Cerebellar cortex (tissue), 1 donor: ENCODE measurements at regions not wholly inside any gene's neighbourhood (a gene's known extent, or its start where the extent isn't known, plus 50 kb on each side); places are given as distances from the start of the nearest gene placed in this dataset.

Experiments used
- DNase-seq: peaks from one replicate; pipeline ENCODE4 v3.0.0-alpha.2; 2015; ENCODE audit warnings: low spot score

DNA sequence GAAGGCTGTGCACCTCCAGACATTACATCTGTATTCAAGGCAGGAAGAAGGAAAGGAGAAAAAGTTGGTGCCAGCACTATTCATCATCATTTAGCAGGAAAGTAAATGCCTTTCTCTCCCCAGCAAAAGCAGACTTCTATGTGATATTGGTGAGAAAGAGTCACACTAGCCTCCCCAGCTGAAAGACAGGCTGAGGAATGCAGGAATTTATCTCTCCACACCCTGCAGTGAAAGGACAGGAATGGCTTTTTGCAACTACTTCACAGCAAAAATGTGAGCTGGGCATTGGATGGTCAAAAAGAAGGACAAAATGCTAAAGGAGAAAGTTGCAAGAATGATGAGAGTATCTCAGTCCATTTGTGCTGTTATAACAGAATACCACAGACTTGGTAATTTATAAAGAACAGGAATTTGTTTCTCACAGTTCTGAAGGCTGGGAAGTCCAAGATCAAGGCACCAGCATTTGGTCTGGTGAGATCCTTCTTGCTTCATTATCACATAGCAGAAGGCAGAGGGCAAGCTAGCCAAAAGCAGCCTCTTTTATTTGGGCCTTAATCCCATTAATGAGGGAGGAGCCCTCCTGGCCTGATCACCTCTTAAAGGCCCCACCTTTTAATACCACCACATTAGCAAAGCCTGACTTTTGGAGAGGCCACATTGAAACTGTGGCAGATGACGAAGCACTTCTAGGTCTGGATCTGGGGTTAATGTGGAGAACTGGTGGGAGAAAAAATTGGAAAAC is 388.1 kb upstream of the SLC14A2 start:
- DNase-seq: no peak

DNA sequence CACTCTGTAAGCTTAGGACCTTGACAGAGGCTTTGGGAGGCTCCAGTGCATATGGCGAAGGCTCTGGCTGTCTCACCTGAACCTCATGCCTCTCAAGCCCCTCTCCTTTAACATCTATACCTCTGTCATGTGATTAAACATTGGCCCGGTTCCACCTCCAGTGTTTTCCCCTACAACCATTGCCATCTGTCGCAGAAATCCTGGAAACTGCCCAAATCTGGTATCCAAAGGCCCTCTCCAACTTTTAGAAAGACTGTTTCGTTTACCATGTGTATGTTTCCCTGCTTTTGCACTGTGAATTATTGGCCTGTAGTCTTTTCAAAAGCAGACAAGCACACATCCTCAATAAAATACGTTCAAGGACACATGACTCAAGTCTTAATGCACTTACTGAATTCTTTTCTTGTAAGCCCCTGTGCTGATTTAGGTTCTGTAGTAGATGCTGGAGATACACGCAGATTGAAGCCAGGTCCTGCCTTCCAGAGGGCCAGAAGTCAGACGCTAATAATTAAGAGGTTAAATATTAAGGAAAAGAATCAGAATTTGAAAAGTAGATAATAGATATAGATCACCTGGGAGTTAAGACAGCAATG is 386.4 kb upstream of the SLC14A2 start:
- DNase-seq: no peak

DNA sequence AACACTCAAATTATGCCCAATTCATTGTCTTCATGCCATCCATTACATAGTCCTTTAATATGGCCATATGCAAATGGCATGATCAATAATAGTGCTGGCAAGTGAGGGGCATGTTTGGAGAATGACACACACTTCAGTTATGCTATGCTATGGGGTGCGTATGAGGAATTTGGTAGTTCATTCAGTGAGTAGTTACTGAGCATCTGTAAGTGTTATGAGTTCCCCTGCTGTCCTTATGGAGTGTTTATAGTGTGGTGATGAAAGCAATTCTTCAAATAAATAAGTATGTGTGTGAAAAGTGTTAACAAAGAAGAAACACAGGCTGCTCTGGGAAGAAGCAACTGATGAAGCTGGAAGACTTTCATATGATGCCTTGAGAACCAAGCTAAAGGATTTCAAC is 383.7 kb upstream of the SLC14A2 start:
- no peak for DNase-seq

DNA sequence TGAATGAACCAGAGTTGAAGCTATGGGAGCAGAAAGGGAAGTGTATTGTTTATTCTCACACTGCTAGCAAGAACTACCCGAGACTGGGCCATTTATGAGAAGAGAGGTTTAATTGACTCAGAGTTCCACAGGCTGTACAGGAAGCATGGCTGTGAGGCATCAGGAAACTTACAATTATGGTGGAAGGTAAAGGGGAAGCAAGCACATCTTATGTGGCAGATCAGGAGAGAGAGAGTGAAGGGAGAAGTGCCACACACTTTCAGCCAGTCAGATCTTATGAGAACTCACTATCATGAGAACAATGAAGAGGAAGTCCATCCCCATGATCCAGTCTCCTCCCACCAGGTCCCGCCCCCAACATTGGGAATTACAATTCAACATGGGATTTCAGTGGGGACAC is 383.2 kb upstream of the SLC14A2 start:
- DNase-seq: no peak

DNA sequence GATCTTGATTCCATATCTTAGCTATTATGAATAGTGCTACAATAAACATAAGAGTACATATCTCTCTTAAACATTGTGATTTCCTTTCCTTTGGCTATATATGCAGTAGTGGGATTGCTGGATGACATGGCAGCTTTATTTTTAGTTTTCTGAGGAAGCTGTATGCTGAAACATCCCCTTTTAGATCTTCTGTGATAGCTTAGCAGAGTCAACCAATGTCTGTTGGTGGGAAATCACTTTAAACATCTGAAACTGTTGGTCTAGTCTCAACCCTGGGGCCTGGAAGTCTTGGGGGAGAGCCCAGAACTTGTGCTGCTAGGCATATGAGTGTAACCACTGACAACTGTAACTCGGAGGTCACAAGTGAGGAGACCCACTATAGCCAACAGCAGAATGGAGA is 378.6 kb upstream of the SLC14A2 start:
- DNase-seq: no peak

DNA sequence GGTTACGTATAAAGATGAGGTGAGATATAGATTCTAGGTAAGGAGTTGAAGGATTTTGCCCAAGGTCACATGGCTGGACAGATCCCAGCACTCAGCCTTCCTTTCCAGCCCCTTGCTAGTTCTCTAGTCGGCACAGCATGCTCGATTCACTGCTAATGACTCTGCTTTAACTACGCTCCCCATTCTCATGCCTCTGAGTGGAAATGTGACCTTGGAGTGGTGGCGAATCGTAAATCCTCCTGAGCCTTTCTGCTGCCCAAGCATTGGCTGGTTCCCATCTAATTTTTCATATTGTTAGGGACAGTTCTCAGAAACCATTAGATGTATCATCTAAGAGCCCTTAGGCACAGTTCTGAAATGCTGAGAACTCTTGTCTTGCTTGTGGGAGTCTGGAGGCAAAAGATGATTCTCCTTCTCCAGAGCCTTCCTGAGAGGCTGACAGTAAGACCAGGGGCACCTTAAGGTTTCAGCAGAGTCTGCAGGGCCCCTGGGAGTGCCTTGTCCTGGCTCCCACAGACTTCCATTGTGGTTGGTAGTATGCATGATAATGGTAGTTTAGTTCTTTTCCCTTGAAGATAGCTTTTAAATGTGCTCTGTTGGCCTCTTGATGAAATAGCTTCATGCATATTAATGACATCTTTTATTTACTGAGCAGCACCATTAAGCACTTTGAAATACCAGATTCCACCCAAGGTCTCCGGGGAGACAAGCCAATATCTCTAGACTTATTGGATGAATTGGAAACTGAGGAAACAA is 377.8 kb upstream of the SLC14A2 start:
- DNase-seq: no peak

DNA sequence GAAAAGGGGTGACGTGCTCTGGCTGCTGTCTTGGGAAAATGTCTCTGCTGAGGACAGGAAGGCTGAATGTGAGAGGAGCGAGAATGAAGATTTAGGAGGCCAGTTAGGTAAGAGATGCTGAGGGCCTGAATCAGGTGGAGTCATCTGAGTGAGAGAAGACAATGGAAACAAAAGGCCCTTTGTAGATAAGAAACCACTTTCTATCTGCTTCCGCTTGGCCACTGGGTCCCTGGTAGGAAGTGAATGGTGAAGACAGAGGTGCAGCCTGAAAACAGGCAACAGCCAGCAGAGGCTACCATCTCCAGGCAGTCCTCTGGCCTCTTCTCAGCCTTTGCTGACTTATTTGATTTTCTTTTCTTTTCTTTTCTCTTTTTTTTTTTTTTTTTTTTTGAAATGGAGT is 374.0 kb upstream of the SLC14A2 start:
- DNase-seq: no peak

DNA sequence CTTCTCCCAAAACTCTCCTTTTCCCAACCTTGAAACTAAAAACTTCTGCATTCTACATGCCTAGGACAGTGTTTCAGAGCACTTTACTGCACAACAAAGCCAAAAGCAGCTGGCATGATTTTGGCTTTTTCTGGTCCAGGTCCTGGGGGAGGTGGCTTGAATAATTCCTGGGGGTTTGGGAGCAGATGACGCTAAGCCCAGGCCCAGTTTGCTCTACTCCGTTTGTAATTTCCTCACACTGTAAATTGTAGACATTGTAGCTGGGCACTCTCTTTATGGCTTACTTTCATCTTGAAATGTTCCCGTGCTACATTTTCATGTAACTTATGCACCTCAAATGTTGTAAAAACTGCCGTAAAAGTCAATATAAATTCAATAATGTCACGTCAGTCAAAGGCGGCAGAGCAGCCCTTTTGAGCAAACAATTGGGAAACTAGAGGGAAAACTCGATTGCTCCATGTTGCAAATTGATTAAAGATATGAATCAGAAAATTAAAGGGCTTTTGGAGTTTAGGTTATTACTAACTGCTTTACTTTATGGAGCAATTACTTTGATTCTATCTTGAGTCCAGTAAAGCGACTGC is 373.2 kb upstream of the SLC14A2 start:
- DNase-seq: no peak

DNA sequence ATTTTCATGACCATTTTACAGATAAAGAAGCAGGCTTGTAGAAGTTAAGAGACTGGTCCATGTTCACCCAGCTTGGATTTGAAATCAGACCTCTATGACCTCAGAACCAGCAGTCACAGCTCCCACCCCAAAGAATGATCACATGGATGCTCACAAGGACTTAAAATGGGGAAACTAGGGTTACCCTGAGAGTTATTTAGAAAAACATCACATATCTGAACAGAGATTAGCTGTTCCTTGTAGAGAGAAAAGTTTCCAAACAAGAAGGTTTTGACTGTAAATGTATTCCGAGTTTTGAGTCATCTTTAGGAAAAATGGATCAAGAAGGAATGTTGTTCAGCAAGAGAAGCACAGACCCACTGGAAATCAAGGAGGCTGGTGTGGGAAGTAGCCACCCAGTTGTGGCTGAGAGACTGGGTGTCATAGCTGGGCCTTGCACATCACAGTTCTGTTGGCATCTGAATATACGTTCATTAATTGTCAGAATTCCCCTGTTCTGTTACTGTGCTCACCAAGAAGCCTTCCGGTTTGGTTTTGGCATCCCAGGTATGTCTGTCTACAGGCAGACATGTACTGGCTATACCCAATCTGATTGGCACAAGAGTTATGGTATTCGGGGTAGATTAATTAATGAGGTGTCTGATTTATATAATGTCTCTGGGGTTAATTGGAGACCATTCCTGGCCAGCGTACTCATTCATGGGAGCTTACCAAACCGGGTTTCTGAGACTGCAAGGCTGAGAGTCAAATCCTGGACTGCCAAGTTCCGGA is 371.8 kb upstream of the SLC14A2 start:
- DNase-seq: no peak

DNA sequence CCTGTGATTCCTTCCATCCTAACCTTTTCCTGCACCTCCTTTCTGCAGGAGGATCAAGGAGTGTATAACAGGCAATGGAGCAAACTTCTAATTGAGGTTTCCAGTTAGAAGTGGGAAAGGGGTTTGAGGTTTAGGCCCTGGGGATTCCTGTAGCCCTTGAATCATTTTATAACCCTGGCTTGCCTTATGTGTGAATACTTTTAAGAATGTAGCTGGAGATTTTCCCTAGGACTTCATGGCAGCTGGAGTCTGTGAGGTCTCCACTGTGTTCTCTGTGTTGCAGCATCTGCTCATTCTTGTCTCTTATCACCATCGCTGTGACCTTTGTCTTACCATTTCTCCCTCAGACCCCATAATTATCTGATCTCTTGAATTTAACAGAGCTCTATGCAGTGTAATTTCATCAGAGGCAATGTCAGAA is 370.2 kb upstream of the SLC14A2 start:
- no peak for DNase-seq

DNA sequence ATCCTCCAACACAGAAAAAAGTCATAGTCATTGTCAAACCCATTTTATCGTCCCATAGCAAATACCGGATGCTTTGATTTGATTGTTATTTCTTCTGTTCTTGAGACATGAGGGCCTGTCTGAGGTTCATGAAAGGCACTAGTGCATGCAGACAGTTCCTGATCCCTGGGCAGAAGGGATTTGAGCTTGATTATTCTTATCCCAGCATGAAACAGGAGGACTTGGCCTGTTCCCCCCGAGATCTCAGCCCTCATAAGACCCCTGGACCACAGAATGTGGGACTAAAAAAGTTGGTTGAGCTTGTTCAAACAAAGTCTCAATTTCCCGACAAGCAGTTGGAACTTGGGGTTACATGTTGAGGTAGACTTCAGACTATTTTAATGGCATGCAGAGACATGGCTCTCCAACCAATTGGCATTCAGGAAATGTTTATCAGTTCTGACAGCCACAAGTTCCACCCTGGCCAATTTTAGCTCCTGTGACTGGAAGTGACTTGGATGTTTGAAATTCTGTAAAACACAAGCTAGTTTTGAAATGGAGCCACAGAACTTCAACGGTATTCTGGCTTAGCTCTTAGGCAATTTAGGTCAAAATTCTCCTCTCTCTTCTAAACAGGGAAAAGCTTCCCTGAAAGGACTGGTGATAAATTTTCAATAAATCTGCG is 366.9 kb upstream of the SLC14A2 start:
- DNase-seq: no peak

DNA sequence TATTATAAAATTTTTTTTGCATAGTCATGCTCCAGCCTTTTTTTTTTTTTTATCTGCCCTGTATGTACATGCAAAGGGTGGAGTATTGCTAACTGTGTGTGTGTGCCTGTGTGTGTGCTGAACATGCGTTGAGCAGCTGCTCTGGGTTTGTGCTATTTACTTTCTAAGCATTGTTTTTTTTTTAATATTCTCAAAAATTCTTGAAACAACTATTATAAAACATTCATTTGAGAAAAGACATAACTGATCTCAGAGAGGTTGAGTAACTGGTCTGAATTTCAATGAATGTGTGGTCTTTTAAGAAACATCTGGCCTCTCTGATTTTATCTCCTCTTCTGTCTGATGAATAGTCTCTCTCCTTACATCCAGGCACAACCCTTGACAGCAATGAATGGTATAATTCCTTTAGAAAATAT is 366.0 kb upstream of the SLC14A2 start:
- no peak for DNase-seq

DNA sequence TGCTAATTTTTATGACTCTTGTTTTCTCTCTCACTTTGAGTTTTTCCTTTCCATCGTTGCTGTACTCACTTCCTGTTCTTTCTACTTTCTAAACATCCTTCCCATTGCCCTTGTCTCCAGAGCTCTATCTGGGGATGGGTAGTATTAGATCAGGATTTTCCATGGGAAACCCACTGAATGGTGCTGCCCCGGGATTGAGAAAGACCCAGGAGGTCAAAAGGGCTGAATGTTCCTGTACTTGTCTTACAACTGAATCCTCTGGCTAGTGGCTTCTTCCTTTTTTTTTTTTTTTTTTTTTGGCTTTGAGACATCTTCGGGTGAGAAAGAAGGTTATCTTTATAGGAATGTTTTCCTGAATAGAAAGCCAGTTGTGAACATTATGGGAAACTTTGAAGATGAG is 364.8 kb upstream of the SLC14A2 start:
- no peak for DNase-seq

DNA sequence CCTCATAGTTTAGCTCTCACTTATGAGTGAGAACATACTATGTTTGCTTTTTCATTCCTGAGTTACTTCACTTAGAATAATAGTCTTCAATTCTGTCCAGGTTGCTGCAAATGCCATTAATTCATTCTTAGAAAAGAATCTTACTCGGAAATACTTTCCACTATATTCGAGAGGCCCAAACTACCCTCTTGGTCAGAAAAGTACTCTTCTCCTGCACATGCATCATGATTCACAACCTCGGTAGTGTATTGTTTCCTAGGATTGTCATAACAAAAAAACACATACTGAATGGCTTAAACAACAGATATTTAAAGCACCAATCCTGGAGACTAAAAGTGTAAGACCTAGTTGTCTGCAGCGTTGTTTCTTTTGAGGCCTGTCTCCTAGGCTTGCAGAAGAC is 364.0 kb upstream of the SLC14A2 start:
- no peak for DNase-seq

DNA sequence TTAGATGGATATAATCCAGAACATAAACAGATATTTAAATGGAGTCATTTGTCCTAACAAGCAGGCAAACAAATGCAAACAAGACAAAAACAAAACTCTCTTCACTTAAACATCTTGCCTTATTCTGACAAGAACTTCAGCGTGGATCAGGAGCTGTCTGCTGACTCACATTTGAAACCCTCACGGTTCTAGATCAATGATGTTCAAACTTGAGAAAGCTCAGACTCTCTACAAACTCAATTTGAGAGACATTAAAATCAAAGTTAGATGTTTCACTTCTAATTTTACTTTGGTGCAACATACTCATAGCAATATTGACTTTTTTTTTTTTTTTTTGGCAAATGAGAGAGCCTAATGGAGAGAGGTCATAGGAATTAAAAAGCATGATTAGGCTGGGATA is 362.8 kb upstream of the SLC14A2 start:
- DNase-seq: no peak

DNA sequence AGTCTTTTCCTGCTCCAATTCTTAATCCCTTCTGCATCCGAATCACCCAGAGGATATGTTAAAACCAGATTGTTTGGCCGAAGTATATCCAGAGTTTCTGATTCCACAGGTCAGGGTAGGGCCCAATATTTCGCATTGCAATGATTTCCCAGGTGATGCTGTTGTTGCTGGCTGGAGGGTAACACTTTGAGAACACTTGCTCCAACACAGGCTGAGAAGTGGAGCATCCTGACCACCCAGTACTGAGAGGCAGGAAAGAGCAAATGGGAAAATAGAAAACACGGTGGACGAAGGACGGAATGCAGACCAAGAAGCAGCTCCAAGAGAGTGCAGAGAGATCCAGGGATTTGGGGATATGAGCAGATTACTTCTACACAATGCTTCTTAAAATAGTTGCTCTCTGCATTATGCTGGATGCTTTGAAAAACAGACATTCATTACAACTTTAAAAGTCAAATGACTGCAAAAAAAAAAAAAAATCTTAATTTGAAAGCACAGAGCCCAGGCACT is 362.2 kb upstream of the SLC14A2 start:
- no peak for DNase-seq

DNA sequence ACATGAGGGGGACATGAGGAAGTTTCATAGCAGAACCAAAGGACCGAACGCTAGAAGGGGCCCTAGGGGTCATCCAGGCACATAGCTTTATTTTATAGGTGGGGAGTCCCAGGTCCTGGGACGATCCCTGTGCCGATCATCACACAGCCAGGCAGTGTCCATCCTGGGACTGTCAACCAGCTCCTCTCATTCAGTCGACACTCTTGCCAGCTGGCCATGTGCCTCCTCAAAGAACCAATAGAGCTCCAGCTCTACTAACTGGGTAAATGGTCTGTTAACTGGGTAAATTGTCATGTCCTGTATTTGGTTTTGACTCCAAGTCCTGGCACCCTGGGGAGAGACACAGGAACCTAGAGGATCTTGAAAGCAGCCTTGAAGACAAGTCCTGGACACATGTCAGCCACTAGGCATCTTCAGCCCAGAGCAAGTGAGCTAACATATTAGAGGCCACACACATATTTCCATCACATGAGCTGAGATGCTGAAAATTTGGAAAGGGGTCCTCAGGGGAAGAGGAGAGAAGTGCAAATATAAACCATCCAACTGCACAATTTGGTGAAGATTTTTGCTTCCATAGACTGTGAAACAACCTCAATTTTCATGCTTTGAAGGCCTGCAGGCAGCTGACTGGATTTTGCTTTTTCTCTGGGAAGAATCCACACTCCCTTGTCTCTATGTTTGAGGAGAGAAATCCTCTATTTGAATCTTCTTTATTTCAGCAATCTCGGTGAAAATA is 361.1 kb upstream of the SLC14A2 start:
- DNase-seq: no peak

DNA sequence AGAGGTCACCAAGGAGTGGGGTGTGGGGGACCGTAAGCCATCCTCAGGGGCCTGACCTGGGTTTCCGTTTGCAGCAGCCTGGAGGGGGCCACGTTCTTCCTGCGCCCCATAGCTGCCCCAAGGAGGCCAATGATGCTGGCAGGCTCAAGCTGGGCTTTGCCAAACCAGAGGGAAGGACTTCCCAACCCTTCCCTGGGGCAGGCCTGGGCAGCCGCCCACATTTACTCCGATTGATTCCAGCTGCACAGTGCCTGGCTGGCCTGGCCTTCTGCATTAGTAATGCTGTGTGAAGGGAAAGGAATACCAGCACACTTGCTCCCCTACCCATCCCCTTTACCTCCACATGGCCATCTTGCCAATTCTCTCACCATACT is 360.6 kb upstream of the SLC14A2 start:
- DNase-seq: no peak

DNA sequence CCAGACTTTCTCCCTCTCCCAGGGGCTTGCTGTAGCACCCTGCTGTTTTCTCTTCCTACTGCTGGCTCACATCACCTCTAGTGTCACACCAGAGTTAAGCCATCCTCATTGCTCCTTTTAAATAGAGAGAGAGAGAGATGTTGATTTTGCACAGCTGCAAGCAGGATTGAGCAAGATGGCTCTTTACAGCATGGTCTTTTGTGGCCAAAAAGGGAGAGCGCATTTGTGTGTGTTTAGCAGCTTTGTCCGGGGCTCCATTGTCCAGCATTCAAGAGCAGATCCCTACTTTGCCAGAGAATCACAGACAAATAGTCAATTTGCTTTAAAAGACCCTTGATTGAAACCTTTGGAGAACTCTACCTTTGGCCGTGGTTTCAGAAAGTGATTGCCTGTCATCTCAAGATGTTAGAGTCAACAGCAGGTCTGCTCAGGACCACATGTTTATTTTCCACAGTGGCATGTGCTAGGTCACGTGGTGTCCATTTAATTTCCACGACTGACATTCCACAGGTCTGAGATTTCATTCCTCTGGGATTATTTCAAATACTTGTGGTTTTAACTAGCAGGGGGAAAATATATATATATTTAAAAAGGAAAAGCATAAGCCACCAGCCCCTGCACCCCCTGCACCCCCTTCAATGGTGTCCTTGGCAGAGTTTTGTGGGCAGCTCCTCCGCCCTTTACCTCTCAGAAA is 359.9 kb upstream of the SLC14A2 start:
- no peak for DNase-seq

DNA sequence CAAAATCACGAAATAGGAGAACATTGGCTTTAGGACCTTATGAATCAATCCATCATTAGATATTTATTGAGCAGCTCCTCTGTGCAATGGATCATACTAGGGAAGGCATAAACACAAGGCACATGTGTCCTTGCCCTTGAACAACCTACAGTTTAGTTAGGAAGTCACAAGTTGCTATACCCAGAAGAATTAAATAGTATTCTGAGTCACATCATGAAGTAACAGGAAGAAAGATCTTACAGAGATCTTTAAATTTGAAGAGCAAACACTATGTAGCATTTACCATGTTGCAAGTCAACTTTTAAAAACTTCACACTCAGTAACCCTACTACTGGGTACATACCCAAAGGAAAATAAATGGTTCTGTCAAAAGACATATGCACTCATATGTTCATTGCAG is 355.2 kb upstream of the SLC14A2 start:
- DNase-seq: no peak
